HG02840 (cell line): ENCODE measurements at regions not wholly inside any gene's neighbourhood (a gene's known extent, or its start where the extent isn't known, plus 50 kb on each side); places are given as distances from the start of the nearest gene placed in this dataset.
"Not testable (repeated sequence)": the region's sequence is repeated elsewhere in the genome, so short reads cannot be mapped to it uniquely, and the experiment has no call there.

Source experiments
- ATAC-seq: cut with Tn5 transposase; IDR thresholded peaks from one replicate; pipeline ENCODE4 v1.9.1; 2021; ENCODE audit warnings: mild to moderate bottlenecking, moderate library complexity, moderate number of reproducible peaks; ENCODE audit not compliant: unreplicated experiment, low FRiP score

DNA sequence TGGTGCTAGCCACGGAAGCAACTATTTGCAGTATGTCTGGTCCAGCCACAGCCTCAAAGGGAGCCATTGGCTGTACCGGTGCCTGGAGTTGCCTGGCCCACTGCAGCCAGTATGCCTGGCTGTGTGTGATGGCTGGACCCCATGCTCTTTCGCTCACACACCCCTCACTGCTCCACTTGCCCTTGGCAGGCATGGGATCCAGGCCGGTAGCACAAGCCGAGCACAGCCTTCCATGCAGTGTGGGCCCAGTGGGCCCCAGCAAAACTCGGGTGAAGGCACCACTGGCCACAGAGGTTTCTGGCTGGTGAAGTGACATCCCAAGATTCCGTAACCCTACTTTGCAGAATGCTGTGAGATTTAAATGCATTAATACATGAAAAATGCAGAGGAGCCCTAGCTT is 665.8 kb downstream of the PLPP3 start:
- no peak for ATAC-seq

GRCh38 chr1:55912438-55912837 is 666.9 kb downstream of the PLPP3 start:
- ATAC-seq = no peak

DNA sequence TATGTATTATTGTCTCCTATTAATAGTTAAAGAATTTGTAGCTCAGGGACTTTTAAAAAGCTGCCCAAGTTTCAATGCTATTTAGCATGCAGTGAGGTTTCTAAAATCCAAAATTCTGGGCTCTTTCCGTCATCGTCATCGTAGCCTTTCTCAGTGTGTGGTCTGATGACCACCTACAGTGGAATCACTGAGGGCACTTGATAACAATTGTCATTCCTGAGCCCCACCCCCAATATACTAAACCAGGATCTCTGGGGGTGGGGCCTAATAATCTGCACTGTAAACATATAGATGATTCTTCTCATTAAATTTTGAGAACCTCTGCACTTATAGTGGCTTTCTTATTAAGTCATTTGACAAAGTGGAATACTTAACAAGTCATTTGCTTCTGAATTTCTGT is 674.8 kb downstream of the PLPP3 start:
- no peak for ATAC-seq

GRCh38 chr1:55898181-55898580 is 681.2 kb downstream of the PLPP3 start:
- no peak for ATAC-seq

DNA sequence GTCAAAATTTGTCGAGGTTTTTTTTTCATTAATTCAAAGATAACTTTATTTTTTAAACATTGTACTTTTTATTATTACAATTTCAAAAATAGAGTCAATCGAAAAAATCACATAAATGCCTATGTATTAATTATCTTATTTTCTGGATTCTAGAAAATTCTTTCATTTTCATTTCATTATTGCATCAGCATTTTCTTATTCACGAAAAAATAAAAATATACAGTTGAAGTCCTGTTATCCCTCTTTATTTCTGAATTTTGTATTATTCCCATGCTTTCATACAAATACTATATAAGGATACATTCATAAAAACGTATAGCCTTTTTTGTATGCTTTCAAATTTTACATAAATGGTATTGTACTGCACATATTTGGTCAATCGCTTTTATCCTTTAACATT is 681.0 kb upstream of the USP24 start:
- no peak for ATAC-seq

DNA sequence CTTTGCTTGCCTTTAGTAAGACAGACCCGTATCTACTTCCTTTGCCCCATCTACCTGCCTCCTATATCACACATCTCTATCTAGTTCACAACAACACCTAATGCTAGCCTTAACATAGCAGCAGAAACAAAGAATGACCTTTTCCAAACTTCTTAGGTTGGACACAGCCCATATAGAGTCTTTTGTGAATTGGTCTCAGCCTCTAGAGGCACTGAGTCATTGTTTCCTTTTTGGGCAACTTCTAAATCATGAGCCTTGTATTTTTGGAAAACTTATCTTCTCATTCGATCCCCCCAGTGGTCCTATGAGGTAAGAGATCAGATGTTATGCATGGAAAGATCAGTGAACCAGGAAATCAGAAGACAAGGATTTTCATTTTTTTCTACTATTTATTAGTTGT is 679.4 kb upstream of the USP24 start:
- ATAC-seq = no peak

DNA sequence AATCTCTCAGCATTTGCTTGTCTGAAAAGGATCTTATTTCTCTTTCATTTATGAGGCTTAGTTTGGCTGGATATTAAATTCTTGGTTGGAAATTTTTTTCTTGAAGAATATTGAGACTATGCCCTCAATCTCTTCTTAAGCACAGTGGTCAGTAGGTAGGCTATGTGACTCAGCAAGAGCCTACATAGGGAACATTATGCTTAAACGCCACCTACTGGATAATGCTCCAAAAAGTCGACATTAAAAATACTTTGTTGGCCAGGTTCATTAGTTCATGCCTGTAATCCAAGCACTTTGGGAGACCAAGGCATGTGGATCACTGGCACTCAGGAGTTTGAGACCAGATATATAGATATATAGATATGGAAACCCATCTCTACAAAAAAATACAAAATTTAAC is 678.0 kb upstream of the USP24 start:
- no peak for ATAC-seq

- ATAC-seq = no peak
Measured at GRCh38 chr1:55888685-55889317, 673.6 kb upstream of the USP24 start.

DNA sequence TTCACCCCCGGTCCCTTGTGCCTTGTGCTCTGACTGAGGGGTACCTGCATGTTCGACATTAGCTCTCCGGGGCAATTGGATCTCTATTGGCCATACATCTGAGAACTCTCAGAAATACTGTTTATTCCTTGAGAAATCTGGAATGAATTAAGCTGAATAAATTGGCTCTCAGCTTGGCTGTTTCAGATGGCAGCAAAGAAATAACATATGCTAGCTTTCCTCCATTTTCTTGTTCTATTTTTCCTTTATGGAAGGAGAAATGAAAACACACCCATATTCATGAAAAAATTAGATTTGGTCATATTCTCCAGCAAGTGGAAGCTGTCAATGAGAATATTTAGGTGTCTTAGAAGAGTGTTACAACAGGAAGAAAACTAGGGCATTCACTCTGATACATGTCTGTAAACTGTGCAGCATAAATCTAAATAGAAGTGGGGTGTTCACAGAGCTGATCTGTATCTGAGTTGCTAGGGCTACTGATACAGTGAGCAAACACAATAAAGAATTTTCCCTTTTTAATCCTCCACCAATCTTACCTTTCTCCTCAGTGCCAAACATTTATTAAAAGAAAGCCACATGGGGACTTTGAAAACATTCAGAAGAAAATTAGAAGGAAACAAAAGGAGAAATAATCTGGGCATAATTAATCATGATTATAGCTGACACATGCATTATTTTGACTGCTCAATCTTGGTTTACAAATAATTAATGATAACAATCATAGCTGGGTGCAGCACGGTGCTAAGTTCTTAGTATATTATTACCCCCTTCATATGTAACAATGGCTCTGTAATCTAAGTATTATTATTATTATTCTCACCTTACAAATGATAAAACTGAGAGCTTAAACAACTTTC is 671.9 kb upstream of the USP24 start:
- ATAC-seq = no peak

- no peak for ATAC-seq
Measured at GRCh38 chr1:55885619-55886018, 670.5 kb upstream of the USP24 start.

DNA sequence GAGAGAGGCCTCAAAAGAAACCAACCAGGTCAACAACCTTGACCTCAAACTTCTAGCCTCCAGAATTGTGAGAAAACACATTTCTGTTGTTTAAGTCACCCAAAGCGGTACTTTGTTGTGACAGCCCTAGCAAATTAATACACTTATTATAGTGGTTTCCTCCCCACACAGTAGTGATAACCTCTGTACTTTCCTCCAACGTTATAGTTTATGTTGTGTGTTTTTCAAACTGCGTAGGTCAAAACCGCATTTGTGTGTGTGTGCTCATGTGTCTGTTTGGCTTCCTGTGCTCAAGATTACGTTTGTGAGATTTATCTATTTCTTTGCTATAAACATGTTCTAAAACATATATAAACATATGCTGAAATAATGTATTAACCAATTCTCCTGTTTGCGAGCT is 667.8 kb upstream of the USP24 start:
- ATAC-seq = no peak

DNA sequence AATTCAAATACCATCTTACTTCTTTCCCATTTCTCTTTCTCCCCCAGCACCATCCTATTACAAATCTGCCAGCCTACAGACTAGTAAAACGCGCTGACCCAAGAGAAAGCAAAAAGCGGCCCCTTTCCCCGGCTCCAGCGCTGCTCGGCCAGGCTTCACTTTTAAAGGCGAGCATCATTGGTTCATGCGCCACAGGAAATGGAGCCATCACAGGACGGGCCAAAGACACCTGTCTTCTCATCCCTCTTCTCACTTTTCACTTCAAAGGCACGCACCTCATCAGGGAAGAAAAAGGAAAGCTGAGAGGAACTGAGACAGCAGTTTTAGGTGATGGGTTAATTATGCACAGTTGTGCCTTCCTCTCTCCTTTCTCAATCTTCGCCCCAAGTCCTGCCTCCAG is 664.2 kb upstream of the USP24 start:
- no peak for ATAC-seq

GRCh38 chr1:55877437-55878232 is 662.5 kb upstream of the USP24 start:
- ATAC-seq = no peak

GRCh38 chr1:55876276-55877060 is 661.3 kb upstream of the USP24 start:
- no peak for ATAC-seq

GRCh38 chr1:55870106-55870505 is 654.9 kb upstream of the USP24 start:
- no peak for ATAC-seq

DNA sequence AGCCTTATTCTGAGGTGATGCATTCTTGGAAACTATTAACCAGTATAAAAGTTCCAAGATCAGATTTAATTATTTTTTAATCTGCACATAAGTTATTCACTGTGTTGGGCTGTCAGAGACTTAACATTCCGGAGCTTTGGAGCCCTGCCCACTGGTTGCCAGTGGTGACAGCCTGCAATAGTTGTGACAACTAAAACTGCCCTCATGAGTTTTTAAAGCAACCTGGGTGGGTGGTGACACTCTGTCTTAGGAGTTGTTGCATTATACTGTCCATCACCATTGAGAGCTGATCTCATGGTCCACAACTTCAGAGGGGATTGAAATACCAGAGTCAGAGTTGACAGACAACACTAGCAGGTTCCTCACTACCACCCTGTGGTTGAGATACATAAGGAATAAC is 653.9 kb upstream of the USP24 start:
- no peak for ATAC-seq

DNA sequence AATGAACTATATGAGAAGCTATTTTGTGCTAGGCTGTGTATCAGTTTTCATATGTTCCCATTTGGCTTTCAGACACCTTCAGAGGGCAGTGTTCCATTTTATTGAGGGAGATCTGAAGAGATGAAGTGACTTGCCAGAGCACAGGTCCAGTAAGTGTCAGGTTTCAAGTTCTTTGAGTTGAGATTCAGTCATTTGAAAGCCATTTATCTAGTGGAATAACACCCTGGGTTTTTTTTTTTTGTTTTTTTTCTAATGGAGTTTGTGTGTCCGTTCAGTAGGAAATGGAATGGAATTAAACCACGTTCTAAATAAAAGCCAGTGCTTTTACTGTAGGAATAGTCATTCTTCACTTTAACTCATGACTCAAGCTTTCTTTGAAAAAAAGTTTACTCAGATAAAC is 652.9 kb upstream of the USP24 start:
- ATAC-seq = no peak

DNA sequence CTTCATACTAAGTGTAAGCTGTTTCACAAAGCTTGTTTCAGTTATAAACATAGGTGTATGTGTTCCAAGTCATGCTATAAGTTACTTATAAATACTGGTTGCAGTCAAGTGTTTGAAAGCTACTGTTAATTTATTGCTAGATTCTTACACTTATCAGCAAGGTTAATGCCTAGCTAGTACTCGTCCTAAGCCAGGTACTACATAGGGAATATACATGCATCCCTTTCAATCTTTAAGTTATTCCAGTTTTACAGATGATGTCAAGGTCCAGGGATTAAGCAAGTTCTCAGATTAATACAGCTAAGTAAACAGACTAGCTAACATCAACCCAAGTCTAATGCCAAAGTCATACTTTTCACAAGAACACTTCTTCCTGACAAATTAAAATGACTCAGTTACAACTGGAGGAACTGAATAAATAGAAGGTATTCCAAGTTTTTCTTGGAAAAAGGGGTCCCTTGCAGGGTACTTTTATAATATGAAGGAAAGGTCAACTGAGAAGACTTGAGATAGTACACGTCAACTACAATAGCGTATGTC is 652.2 kb upstream of the USP24 start:
- ATAC-seq = no peak

- ATAC-seq = not testable (repeated sequence)
Measured at GRCh38 chr1:55865778-55866177, 650.6 kb upstream of the USP24 start.

GRCh38 chr1:55864251-55864650 is 649.1 kb upstream of the USP24 start:
- no peak for ATAC-seq
